ENCODE measurements at regions not wholly inside any gene's neighbourhood (a gene's known extent, or its start where the extent isn't known, plus 50 kb on each side); places are given as distances from the start of the nearest gene placed in this dataset.

- Histone ChIP-seq H3K27me3 (replicated peaks; ENCODE audit: control insufficient read depth, insufficient read depth, low read length) (no peaks in the 10 kb centered on the region; the same call in 1 of the 2 replicates), H3K4me3 (replicated peaks; ENCODE audit: low read depth, low read length) (no peak overlapping the region), H3K36me3 (ENCODE audit: control insufficient read depth, insufficient read depth, low read length) (no peaks in the 10 kb centered on the region)
- DNase-seq (ENCODE audit: extremely low read depth, insufficient read length) = no peak
- no peak for TF ChIP-seq CTCF (IDR thresholded peaks at IDR 0.05; ENCODE audit: insufficient read depth, low read length, poor library complexity, severe bottlenecking)
These were observed 78.2 kb downstream of the TNP1 start for GRCh38 chr2:216781709-216782108.

DNA sequence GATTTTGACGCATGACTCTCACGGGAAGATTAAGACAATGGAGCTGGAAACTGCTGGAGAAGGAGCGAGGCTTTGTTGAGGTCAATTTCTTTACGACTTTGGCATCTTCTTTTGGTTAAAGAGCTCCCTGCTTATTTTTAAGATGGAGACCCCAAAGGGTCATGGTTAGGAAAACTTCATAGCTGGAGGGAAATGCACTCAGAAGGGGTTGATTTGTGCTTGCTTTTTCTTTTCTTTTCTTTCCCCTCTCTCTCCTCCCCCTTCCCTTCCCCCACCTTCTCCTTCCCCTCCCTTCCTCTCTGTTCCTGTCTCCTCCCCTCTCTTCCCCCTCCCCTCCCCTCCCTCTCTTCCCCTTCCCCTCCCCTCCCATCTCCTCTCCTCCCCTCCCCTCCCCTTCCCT lies 79.0 kb downstream of the TNP1 start:
- TF ChIP-seq CTCF (IDR thresholded peaks at IDR 0.05; ENCODE audit: insufficient read depth, low read length, poor library complexity, severe bottlenecking) = no peak
- no peak for DNase-seq (ENCODE audit: extremely low read depth, insufficient read length)
- H3K36me3 ChIP-seq (ENCODE audit: control insufficient read depth, insufficient read depth, low read length) = no peaks in the 10 kb centered on the region
- H3K27me3 ChIP-seq (replicated peaks; ENCODE audit: control insufficient read depth, insufficient read depth, low read length) = no peaks in the 10 kb centered on the region; the same call in none of the 2 replicates
- no peak overlapping the region for H3K4me3 ChIP-seq (replicated peaks; ENCODE audit: low read depth, low read length)

- H3K36me3 ChIP-seq (ENCODE audit: control insufficient read depth, insufficient read depth, low read length) = no peaks in the 10 kb centered on the region
- TF ChIP-seq CTCF (IDR thresholded peaks at IDR 0.05; ENCODE audit: insufficient read depth, low read length, poor library complexity, severe bottlenecking) = peak; percentile 85
These were observed 82.1 kb downstream of the TNP1 start for GRCh38 chr2:216777637-216778273.

DNA sequence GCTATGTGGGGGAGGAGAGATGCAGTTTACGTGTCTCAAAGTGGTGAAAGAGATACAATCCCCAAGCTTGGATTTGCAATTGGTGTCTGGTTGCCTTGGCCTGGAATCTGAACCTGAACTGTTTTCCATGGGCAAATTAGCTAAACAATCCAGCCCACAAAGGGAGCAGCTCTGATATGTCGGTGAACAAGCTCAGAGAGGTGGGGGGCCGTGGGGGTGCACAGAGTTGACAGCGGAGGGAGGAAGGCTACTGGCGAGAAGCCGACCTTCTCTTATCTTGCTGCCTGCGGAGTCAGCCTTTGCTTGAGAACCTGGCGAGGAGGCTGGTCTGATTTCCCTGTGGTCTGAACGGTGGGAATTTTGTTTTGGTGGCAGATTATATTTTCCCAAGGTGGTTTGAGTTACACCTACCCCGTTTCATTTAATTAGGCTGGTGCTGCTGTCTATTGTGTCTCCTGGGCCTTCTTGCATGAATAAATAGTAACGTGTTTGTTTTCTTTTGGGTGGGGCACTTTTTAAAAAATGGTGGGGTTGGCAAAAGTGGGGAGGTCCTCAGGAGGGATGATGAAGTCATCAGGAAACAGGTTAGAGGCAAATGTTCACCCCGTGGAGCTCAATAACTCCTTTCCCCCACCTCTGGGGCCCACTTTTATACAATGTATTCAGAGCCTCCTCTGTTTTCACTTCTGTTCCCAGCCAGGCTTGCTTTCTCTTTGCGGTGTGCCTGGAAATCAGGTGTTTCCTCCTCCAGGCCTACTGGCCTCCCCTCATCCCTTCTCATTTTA lies 80.9 kb upstream of the IGFBP5 start:
- Histone ChIP-seq H3K36me3 (ENCODE audit: control insufficient read depth, insufficient read depth, low read length) (no peaks in the 10 kb centered on the region), H3K4me3 (replicated peaks; ENCODE audit: low read depth, low read length) (no peak overlapping the region), H3K27me3 (replicated peaks; ENCODE audit: control insufficient read depth, insufficient read depth, low read length) (no peaks in the 10 kb centered on the region; the same call in none of the 2 replicates)
- DNase-seq (ENCODE audit: extremely low read depth, insufficient read length) = no peak
- TF ChIP-seq CTCF (IDR thresholded peaks at IDR 0.05; ENCODE audit: insufficient read depth, low read length, poor library complexity, severe bottlenecking) = no peak

More at GRCh38 chr2:216777637-216778273, 82.1 kb downstream of the TNP1 start:
- Histone ChIP-seq H3K27me3 (replicated peaks; ENCODE audit: control insufficient read depth, insufficient read depth, low read length) (no peaks in the 10 kb centered on the region; the same call in none of the 2 replicates), H3K4me3 (replicated peaks; ENCODE audit: low read depth, low read length) (no peak overlapping the region)
- DNase-seq (ENCODE audit: extremely low read depth, insufficient read length) = peak; percentile 22

DNA sequence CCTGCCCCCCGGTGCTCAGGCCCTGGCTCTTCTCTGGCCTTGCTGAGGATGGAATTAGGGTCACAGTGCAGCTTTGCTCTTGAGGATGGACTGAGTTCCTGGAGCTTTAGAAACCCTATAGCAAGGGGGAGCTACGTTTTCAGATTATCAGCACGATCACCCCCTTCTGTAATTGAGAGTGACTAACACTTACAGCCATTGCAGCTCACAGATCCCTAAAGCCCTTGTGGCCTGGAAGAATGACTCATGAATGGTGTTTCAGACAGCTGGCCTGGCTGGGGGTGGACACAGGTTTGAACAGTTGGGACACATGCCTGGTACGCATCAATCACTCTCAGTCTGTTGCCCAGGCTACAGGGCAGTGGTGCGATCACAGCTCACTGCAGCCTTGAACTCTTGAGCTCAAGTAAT lies 79.7 kb upstream of the IGFBP5 start:
- Histone ChIP-seq H3K36me3 (ENCODE audit: control insufficient read depth, insufficient read depth, low read length) (no peaks in the 10 kb centered on the region), H3K4me3 (replicated peaks; ENCODE audit: low read depth, low read length) (no peak overlapping the region), H3K27me3 (replicated peaks; ENCODE audit: control insufficient read depth, insufficient read depth, low read length) (no peaks in the 10 kb centered on the region; the same call in none of the 2 replicates)
- no peak for TF ChIP-seq CTCF (IDR thresholded peaks at IDR 0.05; ENCODE audit: insufficient read depth, low read length, poor library complexity, severe bottlenecking)
- DNase-seq (ENCODE audit: extremely low read depth, insufficient read length) = no peak
